Neutrophil (primary cell): ENCODE measurements at regions not wholly inside any gene's neighbourhood (a gene's known extent, or its start where the extent isn't known, plus 50 kb on each side); places are given as distances from the start of the nearest gene placed in this dataset.

Source experiments
- H3K27ac ChIP-seq: fragments of 200-600 bp; sonication (generic); 2 replicates; pipeline ENCODE4 v1.5.1; 2016; ENCODE audit warnings: mild to moderate bottlenecking, moderate library complexity
- H3K27me3 ChIP-seq: fragments of 200-600 bp; sonication (generic); 2 replicates; pipeline ENCODE4 v1.6.0; 2016; ENCODE audit warnings: mild to moderate bottlenecking
- H3K36me3 ChIP-seq: fragments of 200-600 bp; sonication (generic); 2 replicates; pipeline ENCODE4 v1.5.1; 2017
- H3K4me1 ChIP-seq, 2 experiments: fragments of 200-600 bp in 1 of 2; sonication (generic) in 1 of 2; 1 replicate in 1 of 2; 2 replicates in 1 of 2; pipeline versions ENCODE4 v1.5.1 to v1.6.1; 2013 to 2016; ENCODE audit warnings: low read depth in 1 of 2, low read length in 1 of 2, mild to moderate bottlenecking in 1 of 2, moderate library complexity in 1 of 2; ENCODE audit not compliant: control insufficient read depth in 1 of 2, insufficient read depth in 1 of 2
- H3K4me3 ChIP-seq, 2 experiments: fragments of 200-600 bp in 1 of 2; sonication (generic) in 1 of 2; 1 replicate in 1 of 2; 2 replicates in 1 of 2; pipeline ENCODE4 v1.5.1; 2013 to 2016; ENCODE audit warnings: low read depth in 1 of 2, low read length in 1 of 2, mild to moderate bottlenecking in 1 of 2, moderate library complexity in 1 of 2
- H3K9me3 ChIP-seq: fragments of 200-600 bp; sonication (generic); 2 replicates; pipeline ENCODE4 v1.5.1; 2016
- CTCF ChIP-seq: fragments of 200-600 bp; sonication (generic); IDR thresholded peaks from 2 replicates; pipeline ENCODE4 v1.5.1; 2016; ENCODE audit warnings: antibody characterized with exemption

GRCh38 chr5:125269926-125270325 is 523.5 kb upstream of the ZNF608 start:
- Histone ChIP-seq H3K4me3 (no peak overlapping the region), H3K27me3 (no peaks in the 10 kb centered on the region), H3K9me3 (no peaks in the 10 kb centered on the region), H3K36me3 (no peaks in the 10 kb centered on the region), H3K27ac (no peak overlapping the region), H3K4me1 (no peaks in the 10 kb centered on the region)
- no peak for TF ChIP-seq CTCF

GRCh38 chr5:125272357-125272756 is 525.9 kb upstream of the ZNF608 start:
- no peaks in the 10 kb centered on the region for H3K27me3 ChIP-seq
- no peak for TF ChIP-seq CTCF
- H3K4me3 ChIP-seq, result no peak overlapping the region
- H3K4me1 ChIP-seq, result no peaks in the 10 kb centered on the region
- H3K9me3 ChIP-seq, result no peaks in the 10 kb centered on the region
- H3K27ac ChIP-seq, result no peak overlapping the region
- H3K36me3 ChIP-seq, result no peaks in the 10 kb centered on the region

- Histone ChIP-seq H3K27me3 (no peaks in the 10 kb centered on the region), H3K4me3 (no peak overlapping the region), H3K4me1 (no peaks in the 10 kb centered on the region), H3K36me3 (no peaks in the 10 kb centered on the region), H3K27ac (no peak overlapping the region), H3K9me3 (no peaks in the 10 kb centered on the region)
- TF ChIP-seq CTCF, result no peak
Observed at GRCh38 chr5:125274211-125274610, 527.8 kb upstream of the ZNF608 start.

GRCh38 chr5:125274938-125275724 is 528.7 kb upstream of the ZNF608 start:
- no peaks in the 10 kb centered on the region for H3K27me3 ChIP-seq
- no peak overlapping the region for H3K27ac ChIP-seq
- no peaks in the 10 kb centered on the region for H3K4me1 ChIP-seq
- H3K4me3 ChIP-seq, result no peak overlapping the region
- TF ChIP-seq CTCF, result no peak
- H3K36me3 ChIP-seq, result no peaks in the 10 kb centered on the region
- H3K9me3 ChIP-seq, result no peaks in the 10 kb centered on the region

GRCh38 chr5:125275725-125276090 is 529.3 kb upstream of the ZNF608 start:
- no peak for TF ChIP-seq CTCF
- Histone ChIP-seq H3K27ac (no peak overlapping the region), H3K9me3 (no peaks in the 10 kb centered on the region)

More at GRCh38 chr5:125275725-125276090, 529.3 kb upstream of the ZNF608 start:
- H3K27me3 ChIP-seq, result no peaks in the 10 kb centered on the region
- no peak overlapping the region for H3K4me3 ChIP-seq
- H3K36me3 ChIP-seq, result no peaks in the 10 kb centered on the region
- H3K4me1 ChIP-seq, result no peaks in the 10 kb centered on the region
